GM04503 (cell line): ENCODE measurements at regions not wholly inside any gene's neighbourhood (a gene's known extent, or its start where the extent isn't known, plus 50 kb on each side); places are given as distances from the start of the nearest gene placed in this dataset.
A peak's percentile ranks its signal among the peaks of the same experiment; 100 is the strongest.

Source experiments
- DNase-seq: peaks from one replicate; pipeline ENCODE4 v3.0.0-alpha.2; 2012; ENCODE audit warnings: low read depth

GRCh38 chr13:109510013-109510412 is 276.4 kb downstream of the IRS2 start:
- no peak for DNase-seq

GRCh38 chr13:109509154-109509900 is 277.1 kb downstream of the IRS2 start:
- peak; percentile 45 for DNase-seq

DNA sequence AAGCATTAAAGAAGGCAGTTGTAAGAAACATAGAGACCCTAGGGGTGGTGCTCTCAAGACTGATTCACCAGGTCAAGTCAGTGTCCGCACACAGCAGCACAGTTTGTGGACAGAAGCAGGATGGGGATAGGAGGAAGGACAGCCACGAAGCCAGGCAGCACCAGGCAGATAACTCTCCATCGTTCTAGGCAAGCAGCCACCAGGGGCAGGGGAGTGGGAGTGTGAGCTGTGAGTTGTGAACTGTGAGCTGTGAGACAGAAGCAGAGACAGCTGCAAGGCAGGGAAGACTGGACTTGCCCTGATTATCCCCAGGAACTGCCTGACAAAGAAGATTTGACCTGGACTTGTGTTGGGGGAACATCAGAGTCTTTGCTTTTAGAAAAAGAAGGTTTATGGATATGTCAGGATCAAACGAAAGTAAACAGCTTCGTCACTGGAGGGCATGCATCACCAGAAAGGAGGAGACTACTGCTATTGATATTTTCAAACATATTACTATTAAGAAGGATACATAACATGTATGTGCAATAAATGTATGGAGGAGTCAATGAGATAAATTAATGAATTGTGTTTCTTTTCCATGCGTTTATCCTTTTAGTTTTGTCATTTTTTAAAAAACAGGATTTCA is 286.1 kb downstream of the IRS2 start:
- no peak for DNase-seq

DNA sequence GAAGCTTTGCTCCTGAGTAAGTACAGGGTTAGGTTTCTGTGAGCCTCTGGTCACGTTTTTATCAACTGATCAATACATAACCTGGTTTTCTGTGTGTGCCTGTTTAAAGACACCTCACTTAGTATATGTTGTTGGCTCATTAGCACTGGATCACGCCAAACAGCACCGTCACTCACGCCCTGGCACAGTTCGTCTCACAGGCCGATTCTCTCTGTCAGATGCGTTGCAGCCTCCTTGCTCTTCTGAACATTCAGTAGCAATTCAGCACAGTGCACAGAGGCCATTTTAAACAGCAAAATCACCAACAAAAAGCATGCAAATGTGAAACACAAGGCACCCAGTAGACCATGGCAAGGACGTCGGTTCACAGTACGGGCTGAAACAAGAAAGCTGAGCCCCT is 288.5 kb downstream of the IRS2 start:
- no peak for DNase-seq

GRCh38 chr13:109496216-109496615 is 290.2 kb downstream of the IRS2 start:
- DNase-seq: no peak

GRCh38 chr13:109494925-109495369 is 291.4 kb downstream of the IRS2 start:
- DNase-seq: peak; percentile 62

DNA sequence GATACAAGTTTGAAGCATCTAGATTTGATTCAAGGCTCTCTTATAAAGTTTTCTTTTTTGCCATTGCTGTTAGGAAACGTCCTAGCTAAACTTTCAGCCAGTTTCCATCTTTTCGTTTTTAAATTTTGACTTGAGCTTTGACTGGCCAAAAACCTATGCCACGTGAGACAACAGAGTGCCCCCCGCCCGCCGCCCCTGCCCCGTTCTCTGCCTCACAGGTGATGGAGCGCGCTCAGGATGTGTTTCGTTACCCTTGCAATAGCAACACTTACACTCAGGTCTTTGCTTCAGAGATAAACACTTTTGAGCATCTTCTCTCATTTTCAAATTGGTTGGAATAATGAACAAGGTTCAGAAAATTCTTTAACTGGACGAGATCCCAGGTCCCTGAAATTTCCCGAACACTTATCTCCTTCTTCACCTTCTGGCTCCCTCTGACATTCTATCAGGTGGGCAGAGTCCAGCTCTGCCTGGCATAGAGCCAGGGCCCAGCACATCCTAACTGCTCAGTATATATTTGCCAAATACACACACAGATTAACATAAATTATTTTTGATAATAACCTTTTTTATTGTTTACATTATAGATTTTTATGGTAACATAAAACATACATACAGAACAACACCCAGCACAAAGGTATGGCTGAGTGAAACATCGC is 301.1 kb downstream of the IRS2 start:
- DNase-seq: no peak

- DNase-seq: no peak
Observed at GRCh38 chr13:109483284-109483683, 303.1 kb downstream of the IRS2 start.

- DNase-seq: no peak
Observed at GRCh38 chr13:109481040-109481439, 305.3 kb downstream of the IRS2 start.

DNA sequence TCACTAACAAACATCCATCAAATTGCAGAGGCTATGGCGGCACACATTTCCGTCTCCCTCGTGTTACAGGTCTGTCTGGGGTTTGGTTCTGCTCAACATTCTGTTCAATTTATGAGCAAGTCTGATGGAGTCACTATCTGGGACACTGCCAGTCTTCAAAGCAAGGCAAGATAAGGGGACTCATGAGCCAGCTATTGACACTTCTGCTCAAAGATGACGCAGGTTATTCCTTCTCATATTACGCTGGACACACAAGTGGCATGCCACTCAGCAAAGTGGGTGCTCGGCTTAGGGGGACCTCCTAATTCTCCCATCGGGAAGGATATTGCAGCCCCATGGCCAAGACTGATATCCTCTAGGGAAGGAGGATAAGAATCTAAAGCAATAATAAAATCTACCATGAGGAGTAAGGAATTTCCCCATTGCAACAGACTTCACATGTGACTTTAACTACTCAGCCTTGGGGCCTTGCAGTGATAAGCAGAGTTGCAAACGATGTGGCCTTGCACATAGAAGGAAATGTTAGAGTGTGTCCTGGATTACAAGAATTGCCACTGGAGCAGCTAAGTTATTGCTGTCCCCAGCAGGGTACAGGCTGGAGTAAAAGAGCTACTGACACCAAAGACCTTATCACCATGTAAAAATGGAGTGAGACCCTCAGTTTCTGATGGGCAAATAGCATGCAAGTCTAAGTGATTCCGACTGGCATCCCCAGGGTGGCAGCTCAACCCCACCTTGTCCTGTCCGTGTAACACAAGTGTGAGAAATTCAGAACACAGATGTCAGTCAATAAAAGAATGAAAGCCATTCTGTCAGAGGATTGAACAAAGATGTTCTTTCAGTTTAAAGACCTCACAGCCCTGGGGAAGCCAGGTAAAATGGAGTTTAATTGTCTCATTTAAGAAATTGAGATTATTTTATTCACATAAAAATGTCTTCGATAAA is 306.1 kb downstream of the IRS2 start:
- DNase-seq: peak; percentile 14

DNA sequence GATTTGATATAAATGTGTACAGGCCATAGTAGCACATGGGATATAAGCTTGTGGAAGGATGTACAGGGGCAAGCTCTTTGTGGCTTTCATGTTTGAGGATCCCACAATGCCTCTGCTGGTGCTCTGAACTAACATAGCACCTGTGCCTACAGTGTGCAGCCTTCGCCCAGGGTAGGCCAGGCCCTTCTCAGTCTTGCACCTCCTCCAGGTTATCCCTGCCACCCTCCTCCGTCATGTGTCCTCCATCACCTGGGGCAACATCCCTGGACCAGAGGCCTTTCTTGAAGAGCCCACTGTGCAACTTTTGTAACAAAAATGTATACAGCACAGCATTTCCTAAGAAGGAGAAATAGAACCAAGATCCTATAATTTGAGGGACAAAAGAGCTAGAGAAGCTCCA is 306.8 kb downstream of the IRS2 start:
- no peak for DNase-seq

GRCh38 chr13:109476001-109476400 is 310.4 kb downstream of the IRS2 start:
- DNase-seq: no peak

- DNase-seq: no peak
Observed at GRCh38 chr13:109468123-109468522, 318.3 kb downstream of the IRS2 start.

DNA sequence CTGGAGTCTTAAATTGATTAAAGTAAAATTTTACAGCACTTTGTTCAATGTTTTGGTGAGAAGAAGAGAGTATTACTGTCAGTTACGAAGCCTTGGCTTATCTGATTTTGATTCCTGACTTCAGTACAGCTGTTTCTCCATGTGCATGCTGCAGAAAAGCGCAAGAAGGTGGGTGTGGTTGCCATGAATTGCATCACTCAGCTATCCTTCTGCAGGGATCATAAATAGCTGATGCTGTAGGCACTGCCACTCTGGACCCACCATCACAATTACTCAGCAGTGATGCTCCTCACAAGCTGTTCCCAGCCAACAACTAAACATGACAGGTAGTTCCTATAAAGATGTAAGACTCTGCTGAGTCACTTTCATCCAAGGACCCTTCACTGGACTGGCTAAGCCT is 321.2 kb downstream of the IRS2 start:
- DNase-seq: no peak

DNA sequence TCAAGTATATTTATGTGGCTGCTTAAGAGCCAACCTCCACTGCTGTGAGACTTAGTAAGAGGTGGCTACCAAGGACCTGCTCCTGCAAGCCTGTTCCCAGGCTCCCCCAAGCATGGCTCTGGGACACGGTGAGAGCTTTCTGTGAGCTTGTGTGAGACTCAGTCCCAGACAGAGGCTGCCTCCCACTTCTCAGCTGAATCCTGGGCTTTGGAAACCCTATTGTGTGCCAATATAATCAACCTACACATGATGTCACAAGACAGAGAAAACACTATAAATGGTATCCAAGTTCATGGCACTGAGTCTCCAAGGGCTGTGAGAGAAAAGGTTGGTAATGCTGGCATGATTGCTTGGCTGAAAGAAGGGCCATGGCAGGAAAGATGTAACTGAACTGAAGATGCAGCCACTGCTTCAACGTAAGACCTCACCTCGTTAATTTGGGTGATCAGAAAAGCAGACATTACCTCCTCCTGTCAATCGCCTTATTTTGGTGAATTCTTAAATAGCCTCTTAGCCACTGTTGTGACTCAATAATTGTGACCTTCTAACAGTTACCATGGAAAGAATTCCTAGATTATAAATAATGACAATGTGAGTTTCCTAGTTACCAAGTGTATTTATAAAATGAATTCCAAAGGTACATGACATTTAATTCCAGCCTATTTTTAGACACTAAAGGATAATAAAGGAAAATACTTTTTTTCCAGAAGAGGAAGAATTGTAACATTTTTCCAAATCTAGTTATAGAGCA is 332.0 kb downstream of the IRS2 start:
- peak; percentile 16 for DNase-seq

- DNase-seq: no peak
Observed at GRCh38 chr13:109451726-109452125, 334.7 kb downstream of the IRS2 start.

- no peak for DNase-seq
Observed at GRCh38 chr13:109448629-109449028, 337.8 kb downstream of the IRS2 start.

DNA sequence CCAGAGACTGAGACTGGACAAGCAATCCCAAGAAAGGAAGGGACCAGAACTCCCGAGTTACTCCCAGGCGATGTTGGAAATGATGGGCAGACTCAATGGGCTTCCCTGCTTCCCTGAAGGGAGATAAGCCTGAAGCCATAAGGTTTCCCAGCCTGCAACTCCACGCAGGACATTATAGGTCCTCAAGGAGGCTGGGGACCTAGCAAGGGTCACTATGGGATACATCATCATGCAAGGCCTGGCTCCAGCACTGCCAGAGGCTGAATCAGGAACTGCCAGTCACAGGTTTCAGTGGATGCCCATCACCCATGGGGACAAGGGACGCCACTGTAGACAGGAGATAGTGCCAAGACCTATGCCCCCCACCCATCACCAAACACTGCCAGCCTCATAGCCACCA is 338.7 kb downstream of the IRS2 start:
- no peak for DNase-seq

DNA sequence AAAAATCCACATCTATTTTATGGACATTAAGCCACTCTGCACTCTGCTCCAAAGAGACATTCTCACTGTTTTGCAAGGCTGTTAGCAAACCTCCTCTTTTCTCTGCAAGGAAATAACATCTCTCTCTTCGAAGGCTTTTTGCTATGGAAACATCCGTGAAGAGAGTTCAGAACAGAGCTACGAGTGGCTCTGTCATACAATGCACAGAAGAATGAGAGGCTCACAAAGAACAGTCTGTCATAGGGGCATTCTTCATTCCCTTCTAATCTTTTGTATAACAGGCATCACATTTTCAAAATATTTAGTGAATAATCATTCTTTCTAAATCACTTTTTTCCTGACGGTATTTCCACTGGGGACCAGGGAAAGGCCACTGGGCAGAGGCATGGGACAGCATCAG is 346.1 kb downstream of the IRS2 start:
- no peak for DNase-seq

DNA sequence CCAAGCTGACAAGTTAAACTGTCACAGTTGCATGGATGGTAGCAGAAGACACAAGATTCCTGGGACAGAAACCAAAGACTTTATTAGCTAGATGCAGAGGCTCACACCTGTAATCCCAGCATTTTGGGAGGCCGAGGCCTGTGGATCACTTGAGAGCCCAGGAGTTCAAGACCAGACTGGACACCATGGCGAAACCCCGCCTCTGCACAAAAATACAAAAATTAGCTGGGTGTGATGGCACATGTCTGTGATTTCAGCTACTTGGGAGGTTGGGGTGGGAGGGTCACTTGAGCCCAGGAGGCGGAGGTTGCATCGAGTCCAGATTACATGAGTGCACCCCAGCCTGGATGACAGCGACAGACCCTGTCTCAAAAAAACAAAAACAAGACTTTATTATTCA is 346.6 kb downstream of the IRS2 start:
- DNase-seq: no peak

GRCh38 chr13:109436841-109437240 is 349.5 kb downstream of the IRS2 start:
- no peak for DNase-seq
